HEK293 (cell line): ENCODE measurements at regions not wholly inside any gene's neighbourhood (a gene's known extent, or its start where the extent isn't known, plus 50 kb on each side); places are given as distances from the start of the nearest gene placed in this dataset.
A peak's percentile ranks its signal among the peaks of the same experiment; 100 is the strongest.

Experiments
- CTCF ChIA-PET: fragments of 350-600 bp; formaldehyde crosslinking; extraction: SDS; loops from one replicate; lab custom pipeline; 2021; ENCODE audit warnings: antibody characterized with exemption; lab: Yijun Ruan, JAX
- POLR2A ChIA-PET: fragments of 300-600 bp; formaldehyde crosslinking; extraction: SDS; loops from one replicate; lab custom pipeline; 2020; ENCODE audit warnings: antibody characterized with exemption, inconsistent platforms; lab: Yijun Ruan, JAX
- H3K27ac ChIP-seq: fragments of 200-500 bp; sonication (Bioruptor generic); 2 replicates; pipeline ENCODE4 v1.5.1; 2014; ENCODE audit warnings: low read depth, low read length, control low read depth, inconsistent platforms; ENCODE audit errors: extremely low read depth
- H3K36me3 ChIP-seq, 2 experiments: fragments of 200-500 bp in 1 of 2; sonication (Bioruptor generic) in 1 of 2; 1 replicate in 1 of 2; 2 replicates in 1 of 2; pipeline ENCODE4 v1.5.1; 2014 to 2017; ENCODE audit warnings: inconsistent platforms in 2 of 2, low read length in 2 of 2; ENCODE audit not compliant: control insufficient read depth in 2 of 2, insufficient read depth in 1 of 2
- H3K4me1 ChIP-seq: fragments of 200-500 bp; sonication (Bioruptor generic); 2 replicates; pipeline ENCODE4 v1.5.1; 2014; ENCODE audit warnings: mild to moderate bottlenecking, low read length, inconsistent platforms; ENCODE audit not compliant: control insufficient read depth, insufficient read depth
- H3K4me3 ChIP-seq: 2 replicates; pipeline ENCODE4 v1.5.1; 2011; ENCODE audit warnings: low read depth, mild to moderate bottlenecking, control low read depth, low read length, moderate library complexity
- H3K9me3 ChIP-seq: fragments of 200-500 bp; sonication (Bioruptor generic); 2 replicates; pipeline ENCODE4 v1.5.1; 2014; ENCODE audit warnings: low read depth, low read length, inconsistent platforms; ENCODE audit not compliant: control insufficient read depth, insufficient read depth
- KLF8 ChIP-seq: fragments of 450-650 bp; formaldehyde crosslinking; IDR thresholded peaks from 2 replicates; pipeline ENCODE4 v1.5.1; 2016; ENCODE audit warnings: missing biosample characterization, missing genetic modification characterization
- OSR2 ChIP-seq: fragments of 450-650 bp; formaldehyde crosslinking; IDR thresholded peaks from 2 replicates; pipeline ENCODE4 v1.5.1; 2016; ENCODE audit warnings: missing biosample characterization, missing genetic modification characterization
- SP3 ChIP-seq: fragments of 450-650 bp; formaldehyde crosslinking; IDR thresholded peaks from 2 replicates; pipeline ENCODE4 v1.5.1; 2016; ENCODE audit warnings: missing biosample characterization, missing genetic modification characterization
- TCF7L2 ChIP-seq: IDR thresholded peaks from 2 replicates; pipeline ENCODE4 v1.6.1; 2011; ENCODE audit warnings: low read depth, mild to moderate bottlenecking, inconsistent platforms, low read length, moderate library complexity, borderline replicate concordance
- ZFP41 ChIP-seq: fragments of 450-650 bp; formaldehyde crosslinking; IDR thresholded peaks from 2 replicates; pipeline ENCODE4 v1.5.1; 2016; ENCODE audit warnings: missing biosample characterization, missing genetic modification characterization, borderline replicate concordance
- ZIC2 ChIP-seq: fragments of 450-650 bp; formaldehyde crosslinking; IDR thresholded peaks from 2 replicates; pipeline ENCODE4 v1.5.1; 2016; ENCODE audit warnings: missing biosample characterization, missing genetic modification characterization
- ZNF10 ChIP-seq: fragments of 450-650 bp; formaldehyde crosslinking; IDR thresholded peaks from 2 replicates; pipeline ENCODE4 v1.5.1; 2017; ENCODE audit warnings: missing biosample characterization, missing genetic modification characterization
- ZNF169 ChIP-seq: fragments of 450-650 bp; formaldehyde crosslinking; IDR thresholded peaks from 2 replicates; pipeline ENCODE4 v1.5.1; 2016; ENCODE audit warnings: missing biosample characterization, missing genetic modification characterization
- ZNF266 ChIP-seq: fragments of 450-650 bp; formaldehyde crosslinking; IDR thresholded peaks from 2 replicates; pipeline ENCODE4 v1.5.1; 2016; ENCODE audit warnings: missing biosample characterization, missing genetic modification characterization, low read depth
- ZNF311 ChIP-seq: fragments of 450-650 bp; formaldehyde crosslinking; IDR thresholded peaks from 2 replicates; pipeline ENCODE4 v1.5.1; 2017; ENCODE audit warnings: missing biosample characterization, missing genetic modification characterization, borderline replicate concordance
- ZNF501 ChIP-seq: fragments of 450-650 bp; formaldehyde crosslinking; IDR thresholded peaks from 2 replicates; pipeline ENCODE4 v1.5.1; 2016; ENCODE audit warnings: missing biosample characterization, missing genetic modification characterization
- ZNF549 ChIP-seq: fragments of 450-650 bp; IDR thresholded peaks from 2 replicates; pipeline ENCODE4 v1.5.1; 2018; ENCODE audit warnings: missing biosample characterization, missing genetic modification characterization, mild to moderate bottlenecking, inconsistent platforms, moderate library complexity
- ZNF624 ChIP-seq: fragments of 450-650 bp; formaldehyde crosslinking; IDR thresholded peaks from 2 replicates; pipeline ENCODE4 v1.5.1; 2017; ENCODE audit warnings: missing biosample characterization, missing genetic modification characterization
- TF ChIP-seq, protein P1 (sequence below): fragments of 450-650 bp; formaldehyde crosslinking; IDR thresholded peaks from 2 replicates; pipeline ENCODE4 v1.5.1; 2016; ENCODE audit warnings: missing biosample characterization, missing genetic modification characterization
- TF ChIP-seq, protein P2 (sequence below): fragments of 450-650 bp; formaldehyde crosslinking; IDR thresholded peaks from 2 replicates; pipeline ENCODE4 v1.5.1; 2016; ENCODE audit warnings: missing biosample characterization, missing genetic modification characterization, low read depth
- TF ChIP-seq, protein P3 (sequence below): fragments of 450-650 bp; formaldehyde crosslinking; IDR thresholded peaks from 2 replicates; pipeline ENCODE4 v1.5.1; 2016; ENCODE audit warnings: missing biosample characterization, missing genetic modification characterization

DNA sequence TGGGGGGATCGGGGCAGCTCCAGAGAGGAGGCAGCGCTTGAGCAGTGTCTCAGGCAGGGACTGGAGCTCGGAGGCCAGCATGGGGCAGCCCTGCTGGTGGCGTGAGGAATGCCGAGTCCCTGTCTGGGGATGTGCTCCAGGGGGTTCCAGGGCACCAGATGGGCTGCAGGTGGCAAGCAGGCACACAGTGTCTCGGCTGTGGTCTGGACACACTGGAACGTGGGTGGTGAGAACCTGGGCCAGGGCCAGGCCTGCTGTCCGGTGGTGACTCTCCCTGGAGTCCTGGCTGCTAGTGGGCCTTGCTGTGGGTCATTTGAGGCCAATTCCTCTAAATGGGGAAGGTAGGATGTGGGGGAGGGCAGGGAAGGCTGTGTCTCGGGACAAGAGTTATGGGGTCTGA, 199.4 kb upstream of the RTL1 start:
- ChIA-PET CTCF (interaction anchor here (0.6 kb wide), 1 partner anchor 13 kb away, joined by 3 read pairs; no protein-coding TSS in a partner anchor), POLR2A (no interaction called here)
- Histone ChIP-seq H3K4me3 (no peak overlapping the region), H3K27ac (no peak overlapping the region), H3K9me3 (no peaks in the 10 kb centered on the region; the same call in 1 of the 2 replicates), H3K4me1 (no peaks in the 10 kb centered on the region), H3K36me3 (no peaks in the 10 kb centered on the region)
- no peak for TF ChIP-seq ZNF266 (tag by site-specific recombination)
- peak; percentile 24; the same call in 1 of the 2 replicates for TF ChIP-seq ZIC2

DNA sequence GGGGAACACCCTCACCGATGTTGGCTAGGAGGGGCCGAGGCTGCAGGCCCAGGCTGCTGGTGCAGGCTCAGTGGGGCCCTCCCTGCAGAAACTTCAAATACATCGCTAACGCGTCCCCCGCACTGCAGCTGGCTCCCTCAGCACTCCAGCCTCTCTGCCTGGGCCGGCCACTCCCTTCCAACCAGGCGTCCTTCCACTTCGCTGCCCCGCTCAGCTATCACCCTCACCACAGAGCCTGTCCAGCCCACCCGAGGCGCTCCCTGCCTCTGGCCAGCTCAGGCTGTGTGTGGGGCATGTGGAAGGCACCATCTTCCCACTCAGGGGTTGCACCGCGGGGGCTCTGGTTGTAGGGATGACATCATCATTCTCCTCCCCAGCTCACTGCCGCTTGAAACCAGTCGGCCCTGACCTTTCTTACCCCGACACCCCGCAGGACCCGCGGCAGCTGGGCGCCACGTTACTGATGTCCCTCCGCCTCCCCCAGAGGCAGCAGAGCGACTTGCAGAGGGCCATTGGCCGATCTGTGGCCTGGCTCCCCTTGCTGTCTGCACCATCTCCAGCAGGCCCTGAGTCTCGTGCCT, 199.9 kb upstream of the RTL1 start:
- TF ChIP-seq, protein P1, sequence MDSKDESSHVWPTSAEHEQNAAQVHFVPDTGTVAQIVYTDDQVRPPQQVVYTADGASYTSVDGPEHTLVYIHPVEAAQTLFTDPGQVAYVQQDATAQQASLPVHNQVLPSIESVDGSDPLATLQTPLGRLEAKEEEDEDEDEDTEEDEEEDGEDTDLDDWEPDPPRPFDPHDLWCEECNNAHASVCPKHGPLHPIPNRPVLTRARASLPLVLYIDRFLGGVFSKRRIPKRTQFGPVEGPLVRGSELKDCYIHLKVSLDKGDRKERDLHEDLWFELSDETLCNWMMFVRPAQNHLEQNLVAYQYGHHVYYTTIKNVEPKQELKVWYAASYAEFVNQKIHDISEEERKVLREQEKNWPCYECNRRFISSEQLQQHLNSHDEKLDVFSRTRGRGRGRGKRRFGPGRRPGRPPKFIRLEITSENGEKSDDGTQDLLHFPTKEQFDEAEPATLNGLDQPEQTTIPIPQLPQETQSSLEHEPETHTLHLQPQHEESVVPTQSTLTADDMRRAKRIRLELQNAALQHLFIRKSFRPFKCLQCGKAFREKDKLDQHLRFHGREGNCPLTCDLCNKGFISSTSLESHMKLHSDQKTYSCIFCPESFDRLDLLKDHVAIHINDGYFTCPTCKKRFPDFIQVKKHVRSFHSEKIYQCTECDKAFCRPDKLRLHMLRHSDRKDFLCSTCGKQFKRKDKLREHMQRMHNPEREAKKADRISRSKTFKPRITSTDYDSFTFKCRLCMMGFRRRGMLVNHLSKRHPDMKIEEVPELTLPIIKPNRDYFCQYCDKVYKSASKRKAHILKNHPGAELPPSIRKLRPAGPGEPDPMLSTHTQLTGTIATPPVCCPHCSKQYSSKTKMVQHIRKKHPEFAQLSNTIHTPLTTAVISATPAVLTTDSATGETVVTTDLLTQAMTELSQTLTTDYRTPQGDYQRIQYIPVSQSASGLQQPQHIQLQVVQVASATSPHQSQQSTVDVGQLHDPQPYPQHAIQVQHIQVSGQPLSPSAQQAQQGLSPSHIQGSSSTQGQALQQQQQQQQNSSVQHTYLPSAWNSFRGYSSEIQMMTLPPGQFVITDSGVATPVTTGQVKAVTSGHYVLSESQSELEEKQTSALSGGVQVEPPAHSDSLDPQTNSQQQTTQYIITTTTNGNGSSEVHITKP (tag by site-specific recombination) = 0 out of 2 replicates have a peak, but pooled peaks have one; percentile 19
- TF ChIP-seq ZNF169 (tag by site-specific recombination) = no peak
- no peak for TF ChIP-seq OSR2 (tag by site-specific recombination)
- TF ChIP-seq ZNF311 (tag by site-specific recombination) = no peak
- no peak for TF ChIP-seq KLF8 (tag by site-specific recombination)
- no peak for TF ChIP-seq SP3 (tag by site-specific recombination)
- TF ChIP-seq ZIC2 = peak; percentile 49
- TF ChIP-seq, protein P2, sequence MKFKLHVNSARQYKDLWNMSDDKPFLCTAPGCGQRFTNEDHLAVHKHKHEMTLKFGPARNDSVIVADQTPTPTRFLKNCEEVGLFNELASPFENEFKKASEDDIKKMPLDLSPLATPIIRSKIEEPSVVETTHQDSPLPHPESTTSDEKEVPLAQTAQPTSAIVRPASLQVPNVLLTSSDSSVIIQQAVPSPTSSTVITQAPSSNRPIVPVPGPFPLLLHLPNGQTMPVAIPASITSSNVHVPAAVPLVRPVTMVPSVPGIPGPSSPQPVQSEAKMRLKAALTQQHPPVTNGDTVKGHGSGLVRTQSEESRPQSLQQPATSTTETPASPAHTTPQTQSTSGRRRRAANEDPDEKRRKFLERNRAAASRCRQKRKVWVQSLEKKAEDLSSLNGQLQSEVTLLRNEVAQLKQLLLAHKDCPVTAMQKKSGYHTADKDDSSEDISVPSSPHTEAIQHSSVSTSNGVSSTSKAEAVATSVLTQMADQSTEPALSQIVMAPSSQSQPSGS (tag by site-specific recombination) = peak; percentile 63; the same call in 1 of the 2 replicates
- ChIA-PET CTCF (interaction anchor here (0.6 kb wide), 1 partner anchor 12 kb away, joined by 3 read pairs; no protein-coding TSS in a partner anchor), POLR2A (no interaction called here)
- H3K4me3 ChIP-seq = no peak overlapping the region
- no peak overlapping the region for H3K27ac ChIP-seq
- no peaks in the 10 kb centered on the region; the same call in 1 of the 2 replicates for H3K9me3 ChIP-seq
- no peaks in the 10 kb centered on the region for H3K4me1 ChIP-seq
- H3K36me3 ChIP-seq = no peaks in the 10 kb centered on the region

DNA sequence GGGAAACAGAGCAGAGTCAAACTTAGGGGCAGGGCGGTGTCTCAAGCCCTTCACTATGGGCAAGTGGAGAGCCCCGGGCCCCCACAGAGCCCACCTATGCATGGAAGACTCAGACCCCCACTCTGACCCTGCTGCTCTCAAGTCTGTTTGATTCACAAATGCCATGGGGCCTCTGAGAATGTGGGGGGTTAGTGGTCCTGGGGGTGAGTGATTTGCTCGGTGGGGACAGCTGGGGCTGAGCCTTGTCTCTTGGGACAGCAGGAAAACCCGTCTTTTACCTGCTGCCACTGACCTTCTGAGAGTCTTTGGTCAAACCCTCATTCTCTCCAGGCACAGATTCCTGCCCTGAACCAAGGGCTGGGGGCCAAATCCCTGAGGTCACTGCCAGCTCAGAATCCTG, 201.0 kb upstream of the RTL1 start:
- H3K9me3 ChIP-seq = no peaks in the 10 kb centered on the region; the same call in 1 of the 2 replicates
- no peak for TF ChIP-seq ZNF624 (tag by site-specific recombination)
- ChIA-PET CTCF (no interaction called here), POLR2A (no interaction called here)
- H3K4me1 ChIP-seq = no peaks in the 10 kb centered on the region
- no peaks in the 10 kb centered on the region for H3K36me3 ChIP-seq
- no peak overlapping the region for H3K27ac ChIP-seq
- no peak overlapping the region for H3K4me3 ChIP-seq

DNA sequence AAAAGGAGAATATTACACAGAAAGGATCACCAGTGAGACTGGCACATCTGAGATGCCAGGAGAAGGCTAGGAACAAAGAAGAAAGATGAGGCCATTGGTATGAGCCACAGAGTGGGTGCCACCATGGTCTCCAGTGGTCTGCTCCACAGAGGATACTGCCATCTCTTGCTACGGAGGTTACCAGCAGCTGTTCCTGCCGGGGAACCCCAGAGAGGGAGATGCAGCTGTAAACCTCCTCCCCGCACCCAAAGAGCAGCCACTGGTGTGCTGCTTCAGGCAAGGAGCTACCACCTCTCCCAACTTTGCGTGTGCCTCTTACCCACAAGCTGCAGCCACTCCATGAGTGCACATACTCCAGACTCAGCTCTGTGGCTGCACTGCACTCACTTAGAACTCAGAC, 201.5 kb upstream of the RTL1 start:
- CTCF ChIA-PET = interaction anchor here (0.7 kb wide), 1 partner anchor 240 kb away, joined by 3 read pairs; no protein-coding TSS in a partner anchor

More for the DNA sequence above, 201.5 kb upstream of the RTL1 start:
- Histone ChIP-seq H3K9me3 (no peaks in the 10 kb centered on the region; the same call in 1 of the 2 replicates), H3K4me1 (no peaks in the 10 kb centered on the region), H3K27ac (no peak overlapping the region), H3K4me3 (no peak overlapping the region), H3K36me3 (no peaks in the 10 kb centered on the region)
- TF ChIP-seq SP3 (tag by site-specific recombination) = no peak
- no peak for TF ChIP-seq ZNF10 (tag by site-specific recombination)
- TF ChIP-seq ZFP41 = no peak
- no peak for TF ChIP-seq ZNF501
- TF ChIP-seq, protein P3, sequence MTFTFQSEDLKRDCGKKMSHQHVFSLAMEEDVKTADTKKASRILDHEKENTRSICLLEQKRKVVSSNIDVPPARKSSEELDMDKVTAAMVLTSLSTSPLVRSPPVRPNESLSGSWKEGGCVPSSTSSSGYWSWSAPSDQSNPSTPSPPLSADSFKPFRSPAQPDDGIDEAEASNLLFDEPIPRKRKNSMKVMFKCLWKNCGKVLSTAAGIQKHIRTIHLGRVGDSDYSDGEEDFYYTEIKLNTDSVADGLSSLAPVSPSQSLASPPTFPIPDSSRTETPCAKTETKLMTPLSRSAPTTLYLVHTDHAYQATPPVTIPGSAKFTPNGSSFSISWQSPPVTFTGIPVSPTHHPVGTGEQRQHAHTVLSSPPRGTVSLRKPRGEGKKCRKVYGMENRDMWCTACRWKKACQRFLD (tag by site-specific recombination) = no peak
- no peak for TF ChIP-seq ZNF549 (tag by site-specific recombination)
- TF ChIP-seq TCF7L2 = no peak
- POLR2A ChIA-PET = no interaction called here
